HUES6 (cell line): ENCODE measurements at regions not wholly inside any gene's neighbourhood (a gene's known extent, or its start where the extent isn't known, plus 50 kb on each side); places are given as distances from the start of the nearest gene placed in this dataset.
"Not testable (repeated sequence)": the region's sequence is repeated elsewhere in the genome, so short reads cannot be mapped to it uniquely, and the experiment has no call there.

Experiments
- H3K27ac ChIP-seq: 2 replicates; pipeline ENCODE4 v1.7.0; 2013; ENCODE audit warnings: low read depth, mild to moderate bottlenecking, low read length, inconsistent platforms
- H3K27me3 ChIP-seq: 2 replicates; pipeline ENCODE4 v1.6.1; 2013; ENCODE audit warnings: low read length; ENCODE audit not compliant: control insufficient read depth, insufficient read depth
- H3K36me3 ChIP-seq: 2 replicates; pipeline ENCODE4 v1.6.1; 2013; ENCODE audit warnings: low read length; ENCODE audit not compliant: control insufficient read depth, insufficient read depth
- H3K4me1 ChIP-seq: 2 replicates; pipeline ENCODE4 v1.6.1; 2013; ENCODE audit warnings: low read length; ENCODE audit not compliant: control insufficient read depth, insufficient read depth
- H3K4me3 ChIP-seq: 2 replicates; pipeline ENCODE4 v1.5.1; 2013; ENCODE audit warnings: low read depth, low read length
- H3K9ac ChIP-seq: one replicate; pipeline ENCODE4 v1.6.1; 2013; ENCODE audit warnings: mild to moderate bottlenecking, low read length
- H3K9me3 ChIP-seq: 2 replicates; pipeline ENCODE4 v1.6.1; 2013; ENCODE audit warnings: low read depth, low read length; ENCODE audit not compliant: control insufficient read depth, insufficient read depth

GRCh38 chr7:69237541-69237940 lies 360.7 kb upstream of the AUTS2 start:
- Histone ChIP-seq H3K9me3 (no peaks in the 10 kb centered on the region), H3K9ac (no peak overlapping the region), H3K36me3 (no peaks in the 10 kb centered on the region), H3K27ac (no peak overlapping the region), H3K4me1 (peaks cover 17% of the 10 kb centered on the region), H3K27me3 (peaks cover 97% of the 10 kb centered on the region), H3K4me3 (no peak overlapping the region)

GRCh38 chr7:69243016-69243415 lies 355.3 kb upstream of the AUTS2 start:
- Histone ChIP-seq H3K27ac (no peak overlapping the region), H3K27me3 (peaks cover 66% of the 10 kb centered on the region), H3K4me1 (peaks cover 10% of the 10 kb centered on the region; the same call in 1 of the 2 replicates), H3K9me3 (no peaks in the 10 kb centered on the region), H3K4me3 (no peak overlapping the region), H3K9ac (no peak overlapping the region), H3K36me3 (no peaks in the 10 kb centered on the region)

- no peaks in the 10 kb centered on the region for H3K36me3 ChIP-seq
- peaks cover 10% of the 10 kb centered on the region; the same call in 1 of the 2 replicates for H3K4me1 ChIP-seq
- H3K27ac ChIP-seq, result no peak overlapping the region
- no peak overlapping the region for H3K4me3 ChIP-seq
- no peaks in the 10 kb centered on the region for H3K9me3 ChIP-seq
- H3K9ac ChIP-seq, result no peak overlapping the region
- peaks cover 49% of the 10 kb centered on the region for H3K27me3 ChIP-seq
Observed at GRCh38 chr7:69244701-69245100, 353.6 kb upstream of the AUTS2 start.

GRCh38 chr7:69245646-69246045 lies 352.6 kb upstream of the AUTS2 start:
- no peaks in the 10 kb centered on the region for H3K36me3 ChIP-seq
- no peaks in the 10 kb centered on the region for H3K9me3 ChIP-seq
- H3K27ac ChIP-seq, result no peak overlapping the region
- peaks cover 10% of the 10 kb centered on the region; the same call in 1 of the 2 replicates for H3K4me1 ChIP-seq
- no peak overlapping the region for H3K9ac ChIP-seq
- H3K27me3 ChIP-seq, result peaks cover 43% of the 10 kb centered on the region
- no peak overlapping the region for H3K4me3 ChIP-seq

- Histone ChIP-seq H3K9me3 (no peaks in the 10 kb centered on the region), H3K27me3 (peaks cover 36% of the 10 kb centered on the region), H3K36me3 (no peaks in the 10 kb centered on the region), H3K27ac (no peak overlapping the region), H3K9ac (no peak overlapping the region), H3K4me3 (no peak overlapping the region), H3K4me1 (peaks cover 9% of the 10 kb centered on the region; the same call in 1 of the 2 replicates)
Observed at GRCh38 chr7:69246758-69247157, 351.5 kb upstream of the AUTS2 start.

- H3K9ac ChIP-seq, H3K4me3 ChIP-seq, H3K9me3 ChIP-seq, H3K27ac ChIP-seq, H3K36me3 ChIP-seq, H3K4me1 ChIP-seq: not testable (repeated sequence)
- peaks cover 26% of the 10 kb centered on the region; the same call in 1 of the 2 replicates for H3K27me3 ChIP-seq
Observed at GRCh38 chr7:69248382-69248828, 349.9 kb upstream of the AUTS2 start.

- no peak overlapping the region for H3K4me3 ChIP-seq
- peaks cover 33% of the 10 kb centered on the region; the same call in 1 of the 2 replicates for H3K27me3 ChIP-seq
- no peaks in the 10 kb centered on the region for H3K9me3 ChIP-seq
- H3K36me3 ChIP-seq, result no peaks in the 10 kb centered on the region
- H3K9ac ChIP-seq, result no peak overlapping the region
- no peaks in the 10 kb centered on the region for H3K4me1 ChIP-seq
- H3K27ac ChIP-seq, result no peak overlapping the region
Observed at GRCh38 chr7:69250958-69251357, 347.3 kb upstream of the AUTS2 start.

- no peak overlapping the region for H3K27ac ChIP-seq
- no peak overlapping the region for H3K4me3 ChIP-seq
- H3K27me3 ChIP-seq, result peaks cover 37% of the 10 kb centered on the region; the same call in 1 of the 2 replicates
- no peaks in the 10 kb centered on the region for H3K9me3 ChIP-seq
- no peaks in the 10 kb centered on the region for H3K4me1 ChIP-seq
- H3K9ac ChIP-seq, result no peak overlapping the region
- no peaks in the 10 kb centered on the region for H3K36me3 ChIP-seq
Observed at GRCh38 chr7:69254643-69255042, 343.6 kb upstream of the AUTS2 start.

- Histone ChIP-seq H3K27ac (no peak overlapping the region), H3K9me3 (no peaks in the 10 kb centered on the region), H3K4me3 (no peak overlapping the region)
Observed at GRCh38 chr7:69256634-69257081, 341.6 kb upstream of the AUTS2 start.

GRCh38 chr7:69257592-69257991 lies 340.7 kb upstream of the AUTS2 start:
- Histone ChIP-seq H3K4me1 (no peaks in the 10 kb centered on the region), H3K27me3 (peaks cover 40% of the 10 kb centered on the region; the same call in 1 of the 2 replicates), H3K27ac (no peak overlapping the region), H3K4me3 (no peak overlapping the region), H3K9me3 (no peaks in the 10 kb centered on the region), H3K36me3 (no peaks in the 10 kb centered on the region), H3K9ac (no peak overlapping the region)

More at GRCh38 chr7:69256634-69257081, 341.6 kb upstream of the AUTS2 start:
- H3K4me1 ChIP-seq, result no peaks in the 10 kb centered on the region
- H3K36me3 ChIP-seq, result no peaks in the 10 kb centered on the region
- peaks cover 35% of the 10 kb centered on the region; the same call in 1 of the 2 replicates for H3K27me3 ChIP-seq
- no peak overlapping the region for H3K9ac ChIP-seq

- H3K4me1 ChIP-seq, result no peaks in the 10 kb centered on the region
Observed at GRCh38 chr7:69259445-69259844, 338.8 kb upstream of the AUTS2 start.

More at GRCh38 chr7:69259445-69259844, 338.8 kb upstream of the AUTS2 start:
- Histone ChIP-seq H3K9me3 (no peaks in the 10 kb centered on the region), H3K9ac (no peak overlapping the region), H3K27me3 (peaks cover 48% of the 10 kb centered on the region; the same call in 1 of the 2 replicates), H3K27ac (no peak overlapping the region), H3K4me3 (no peak overlapping the region), H3K36me3 (no peaks in the 10 kb centered on the region)
